GM08714 (cell line): ENCODE measurements at regions not wholly inside any gene's neighbourhood (a gene's known extent, or its start where the extent isn't known, plus 50 kb on each side); places are given as distances from the start of the nearest gene placed in this dataset.

Experiments
- H3K4me3 ChIP-seq: fragments of 200-500 bp; sonication (Bioruptor generic); 2 replicates; pipeline ENCODE4 v1.5.1; 2014; ENCODE audit warnings: mild to moderate bottlenecking, low read length, inconsistent platforms
- ZNF274 ChIP-seq: IDR thresholded peaks from 2 replicates; pipeline ENCODE4 v1.6.1; 2012; ENCODE audit warnings: mild to moderate bottlenecking, low read depth, low read length

- TF ChIP-seq ZNF274 = no peak
- H3K4me3 ChIP-seq = no peak overlapping the region
These were observed 88.0 kb upstream of the GOLIM4 start for GRCh38 chr3:168183774-168184173.

GRCh38 chr3:168168743-168169142 lies 73.0 kb upstream of the GOLIM4 start:
- TF ChIP-seq ZNF274 = no peak
- no peak overlapping the region for H3K4me3 ChIP-seq

- TF ChIP-seq ZNF274 = no peak
- no peak overlapping the region for H3K4me3 ChIP-seq
These were observed 69.9 kb upstream of the GOLIM4 start for GRCh38 chr3:168165390-168166269.

- TF ChIP-seq ZNF274 = no peak
- no peak overlapping the region for H3K4me3 ChIP-seq
These were observed 66.4 kb upstream of the GOLIM4 start for GRCh38 chr3:168162172-168162571.

GRCh38 chr3:168161696-168162095 lies 66.0 kb upstream of the GOLIM4 start:
- H3K4me3 ChIP-seq = no peak overlapping the region
- TF ChIP-seq ZNF274 = no peak

- H3K4me3 ChIP-seq = no peak overlapping the region
- TF ChIP-seq ZNF274 = no peak
These were observed 62.2 kb upstream of the GOLIM4 start for GRCh38 chr3:168157903-168158302.

GRCh38 chr3:168157099-168157700 lies 61.5 kb upstream of the GOLIM4 start:
- no peak for TF ChIP-seq ZNF274
- H3K4me3 ChIP-seq = no peak overlapping the region

- H3K4me3 ChIP-seq = no peak overlapping the region
- no peak for TF ChIP-seq ZNF274
These were observed 60.8 kb upstream of the GOLIM4 start for GRCh38 chr3:168156479-168156878.

GRCh38 chr3:168155303-168155702 lies 59.6 kb upstream of the GOLIM4 start:
- no peak for TF ChIP-seq ZNF274
- H3K4me3 ChIP-seq = no peak overlapping the region

GRCh38 chr3:168154089-168154488 lies 58.4 kb upstream of the GOLIM4 start:
- TF ChIP-seq ZNF274 = no peak
- H3K4me3 ChIP-seq = no peak overlapping the region

GRCh38 chr3:168152149-168152548 lies 56.4 kb upstream of the GOLIM4 start:
- TF ChIP-seq ZNF274 = no peak
- H3K4me3 ChIP-seq = no peak overlapping the region
